ENCODE measurements at regions not wholly inside any gene's neighbourhood (a gene's known extent, or its start where the extent isn't known, plus 50 kb on each side); places are given as distances from the start of the nearest gene placed in this dataset.

DNA sequence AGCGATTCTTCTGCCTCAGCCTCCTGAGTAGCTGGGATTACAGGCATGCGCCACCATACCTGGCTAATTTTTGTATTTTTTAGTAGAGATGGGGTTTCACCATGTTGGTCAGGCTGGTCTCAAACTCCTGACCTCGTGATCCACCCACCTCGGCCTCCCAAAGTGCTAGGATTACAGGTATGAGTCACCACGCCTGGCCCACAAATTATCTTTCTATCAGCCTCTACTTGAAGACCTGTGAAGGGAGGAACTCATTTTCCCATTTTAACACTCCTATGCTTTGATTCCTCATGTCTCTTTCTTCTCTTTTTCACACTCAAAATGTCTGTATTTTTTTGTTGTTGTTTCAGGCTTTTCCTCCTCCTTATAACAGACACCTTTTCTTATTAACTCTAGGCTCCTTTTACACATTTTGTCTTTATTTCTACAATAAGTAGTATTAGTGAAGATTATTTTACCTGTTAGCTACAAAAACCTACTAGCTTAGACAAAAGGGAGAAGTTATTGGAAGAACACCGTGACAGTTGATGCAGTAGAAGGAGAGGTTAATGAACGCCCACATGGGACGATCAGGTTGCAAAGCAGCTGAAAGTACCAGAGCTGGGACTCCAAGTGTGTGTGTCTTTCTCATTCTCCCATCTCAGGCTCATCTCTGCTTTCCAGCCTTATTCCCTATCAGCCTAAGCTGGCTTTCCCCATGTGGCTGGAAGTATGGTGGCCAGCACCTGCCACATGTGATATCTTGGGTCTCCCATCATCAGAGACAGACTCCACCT is 97.6 kb upstream of the AGAP1 start:
- H3K4me1 ChIP-seq (ENCODE audit: control insufficient read depth, insufficient read depth, low read length): no peaks in the 10 kb centered on the region
- H3K9ac ChIP-seq (ENCODE audit: low read length in 2 of 2): no peak overlapping the region
- no peak overlapping the region for H3K27ac ChIP-seq (ENCODE audit: low read length)
- peaks cover 1 to 2% of the 10 kb centered on the region in 2 donors for H3K27me3 ChIP-seq (ENCODE audit: control insufficient read depth in 1 of 2, insufficient read depth in 2 of 2, low read length in 2 of 2)
- H3K4me3 ChIP-seq (ENCODE audit: low read length in 2 of 2): no peak overlapping the region
- H3K36me3 ChIP-seq (ENCODE audit: control insufficient read depth in 2 of 2, insufficient read depth in 2 of 2, low read length in 2 of 2): no peaks in the 10 kb centered on the region
- H3K9me3 ChIP-seq (ENCODE audit: control insufficient read depth in 2 of 2, low read length in 2 of 2): no peaks in the 10 kb centered on the region

- Histone ChIP-seq H3K4me1 (ENCODE audit: control insufficient read depth, insufficient read depth, low read length) (no peaks in the 10 kb centered on the region), H3K9me3 (ENCODE audit: control insufficient read depth in 2 of 2, low read length in 2 of 2) (no peaks in the 10 kb centered on the region), H3K27me3 (ENCODE audit: control insufficient read depth in 1 of 2, insufficient read depth in 2 of 2, low read length in 2 of 2) (no peaks in the 10 kb centered on the region), H3K36me3 (ENCODE audit: control insufficient read depth in 2 of 2, insufficient read depth in 2 of 2, low read length in 2 of 2) (no peaks in the 10 kb centered on the region), H3K9ac (ENCODE audit: low read length in 2 of 2) (no peak overlapping the region), H3K4me3 (ENCODE audit: low read length in 2 of 2) (no peak overlapping the region), H3K27ac (ENCODE audit: low read length) (no peak overlapping the region)
These were observed 95.5 kb upstream of the AGAP1 start for GRCh38 chr2:235398321-235398720.

GRCh38 chr2:235399895-235400294 is 93.9 kb upstream of the AGAP1 start:
- H3K4me3 ChIP-seq (ENCODE audit: low read length in 2 of 2): no peak overlapping the region
- no peaks in the 10 kb centered on the region for H3K27me3 ChIP-seq (ENCODE audit: control insufficient read depth in 1 of 2, insufficient read depth in 2 of 2, low read length in 2 of 2)
- H3K27ac ChIP-seq (ENCODE audit: low read length): no peak overlapping the region
- no peaks in the 10 kb centered on the region for H3K4me1 ChIP-seq (ENCODE audit: control insufficient read depth, insufficient read depth, low read length)
- H3K9ac ChIP-seq (ENCODE audit: low read length in 2 of 2): no peak overlapping the region
- H3K9me3 ChIP-seq (ENCODE audit: control insufficient read depth in 2 of 2, low read length in 2 of 2): no peaks in the 10 kb centered on the region
- H3K36me3 ChIP-seq (ENCODE audit: control insufficient read depth in 2 of 2, insufficient read depth in 2 of 2, low read length in 2 of 2): no peaks in the 10 kb centered on the region

GRCh38 chr2:235402422-235402821 is 91.4 kb upstream of the AGAP1 start:
- Histone ChIP-seq H3K9me3 (ENCODE audit: control insufficient read depth in 2 of 2, low read length in 2 of 2) (no peaks in the 10 kb centered on the region), H3K27me3 (ENCODE audit: control insufficient read depth in 1 of 2, insufficient read depth in 2 of 2, low read length in 2 of 2) (no peaks in the 10 kb centered on the region), H3K4me1 (ENCODE audit: control insufficient read depth, insufficient read depth, low read length) (no peaks in the 10 kb centered on the region), H3K27ac (ENCODE audit: low read length) (no peak overlapping the region), H3K4me3 (ENCODE audit: low read length in 2 of 2) (no peak overlapping the region), H3K36me3 (ENCODE audit: control insufficient read depth in 2 of 2, insufficient read depth in 2 of 2, low read length in 2 of 2) (no peaks in the 10 kb centered on the region), H3K9ac (ENCODE audit: low read length in 2 of 2) (no peak overlapping the region)

GRCh38 chr2:235405612-235406361 is 88.1 kb upstream of the AGAP1 start:
- no peak overlapping the region for H3K9ac ChIP-seq (ENCODE audit: low read length in 2 of 2)
- H3K4me3 ChIP-seq (ENCODE audit: low read length in 2 of 2): no peak overlapping the region
- no peaks in the 10 kb centered on the region for H3K4me1 ChIP-seq (ENCODE audit: control insufficient read depth, insufficient read depth, low read length)
- no peaks in the 10 kb centered on the region for H3K9me3 ChIP-seq (ENCODE audit: control insufficient read depth in 2 of 2, low read length in 2 of 2)
- H3K27ac ChIP-seq (ENCODE audit: low read length): no peak overlapping the region
- H3K36me3 ChIP-seq (ENCODE audit: control insufficient read depth in 2 of 2, insufficient read depth in 2 of 2, low read length in 2 of 2): no peaks in the 10 kb centered on the region
- no peaks in the 10 kb centered on the region for H3K27me3 ChIP-seq (ENCODE audit: control insufficient read depth in 1 of 2, insufficient read depth in 2 of 2, low read length in 2 of 2)

DNA sequence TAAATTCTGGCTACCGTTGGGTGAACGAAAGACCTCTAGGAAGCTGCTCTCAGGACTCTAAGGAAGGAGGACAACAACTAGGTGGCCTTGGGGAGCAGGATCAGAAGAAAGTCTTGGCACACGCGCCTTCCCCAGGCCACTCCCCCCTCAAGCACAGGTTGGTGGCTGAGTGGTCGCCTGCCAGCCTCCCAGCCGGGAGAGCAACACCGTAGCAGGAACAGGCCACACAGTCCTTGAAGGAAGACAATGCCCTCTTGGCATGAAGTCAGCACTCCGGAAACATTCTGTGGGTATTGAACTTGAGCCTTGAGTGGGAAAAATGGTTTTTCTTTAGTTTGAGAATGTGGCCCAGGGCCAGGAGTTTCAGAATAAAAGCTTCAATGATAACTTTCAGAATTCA is 87.4 kb upstream of the AGAP1 start:
- Histone ChIP-seq H3K27me3 (ENCODE audit: control insufficient read depth in 1 of 2, insufficient read depth in 2 of 2, low read length in 2 of 2) (no peaks in the 10 kb centered on the region), H3K9ac (ENCODE audit: low read length in 2 of 2) (no peak overlapping the region), H3K4me1 (ENCODE audit: control insufficient read depth, insufficient read depth, low read length) (no peaks in the 10 kb centered on the region), H3K9me3 (ENCODE audit: control insufficient read depth in 2 of 2, low read length in 2 of 2) (no peaks in the 10 kb centered on the region), H3K27ac (ENCODE audit: low read length) (no peak overlapping the region), H3K4me3 (ENCODE audit: low read length in 2 of 2) (no peak overlapping the region), H3K36me3 (ENCODE audit: control insufficient read depth in 2 of 2, insufficient read depth in 2 of 2, low read length in 2 of 2) (no peaks in the 10 kb centered on the region)

DNA sequence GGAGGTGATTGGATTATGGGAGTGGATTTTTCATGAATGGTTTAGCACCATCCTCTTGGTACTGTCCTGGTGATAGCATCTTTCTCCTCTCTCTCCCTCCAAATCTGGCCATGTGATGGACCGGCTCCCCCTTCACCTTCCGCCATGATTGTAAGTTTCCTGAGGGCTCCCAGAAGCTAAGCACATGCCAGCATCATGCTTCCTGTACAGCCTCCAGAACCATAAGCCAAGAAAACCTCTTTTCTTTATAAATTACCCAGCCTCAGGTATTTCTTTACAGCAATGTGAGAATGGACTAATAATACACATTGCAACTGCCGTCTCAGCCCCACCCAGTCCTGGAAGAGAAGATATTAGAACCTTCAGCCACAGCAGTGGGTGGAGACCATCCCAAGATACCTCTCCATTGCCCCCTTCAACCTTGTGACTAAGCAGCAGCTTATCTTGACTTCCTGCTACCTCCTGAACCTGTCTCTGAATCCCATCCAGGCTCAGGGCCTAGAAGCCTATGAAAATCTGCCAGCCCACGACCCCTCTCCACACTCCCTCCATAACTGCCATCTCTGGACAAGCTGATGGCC is 81.8 kb upstream of the AGAP1 start:
- Histone ChIP-seq H3K9me3 (ENCODE audit: control insufficient read depth in 2 of 2, low read length in 2 of 2) (no peaks in the 10 kb centered on the region), H3K4me1 (ENCODE audit: control insufficient read depth, insufficient read depth, low read length) (no peaks in the 10 kb centered on the region)

DNA sequence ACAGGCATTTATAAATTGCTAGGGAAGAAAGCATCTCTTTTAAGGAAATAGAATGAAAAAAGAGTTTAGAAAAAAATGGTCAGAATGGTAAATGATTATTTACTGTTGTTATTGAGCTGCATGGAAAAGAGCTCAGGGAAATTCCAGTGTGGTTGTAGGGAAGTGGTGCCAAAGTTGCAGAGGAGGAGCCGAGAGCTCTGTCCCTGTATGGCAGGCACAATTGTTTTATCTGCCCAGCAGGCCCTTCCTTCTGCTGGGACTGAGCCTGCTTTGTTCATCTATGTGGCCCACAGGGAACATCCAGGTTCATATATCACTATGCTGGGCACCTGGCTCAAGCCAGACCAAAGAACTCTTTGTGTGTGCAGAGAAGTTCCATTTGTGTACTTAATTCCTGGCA is 80.8 kb upstream of the AGAP1 start:
- H3K27me3 ChIP-seq (ENCODE audit: control insufficient read depth in 1 of 2, insufficient read depth in 2 of 2, low read length in 2 of 2): no peaks in the 10 kb centered on the region
- no peak overlapping the region for H3K4me3 ChIP-seq (ENCODE audit: low read length in 2 of 2)
- H3K36me3 ChIP-seq (ENCODE audit: control insufficient read depth in 2 of 2, insufficient read depth in 2 of 2, low read length in 2 of 2): no peaks in the 10 kb centered on the region
- no peaks in the 10 kb centered on the region for H3K9me3 ChIP-seq (ENCODE audit: control insufficient read depth in 2 of 2, low read length in 2 of 2)
- no peak overlapping the region for H3K27ac ChIP-seq (ENCODE audit: low read length)
- H3K9ac ChIP-seq (ENCODE audit: low read length in 2 of 2): no peak overlapping the region
- H3K4me1 ChIP-seq (ENCODE audit: control insufficient read depth, insufficient read depth, low read length): no peaks in the 10 kb centered on the region

More for the DNA sequence above, 81.8 kb upstream of the AGAP1 start:
- no peaks in the 10 kb centered on the region for H3K36me3 ChIP-seq (ENCODE audit: control insufficient read depth in 2 of 2, insufficient read depth in 2 of 2, low read length in 2 of 2)
- H3K27me3 ChIP-seq (ENCODE audit: control insufficient read depth in 1 of 2, insufficient read depth in 2 of 2, low read length in 2 of 2): no peaks in the 10 kb centered on the region
- no peak overlapping the region for H3K9ac ChIP-seq (ENCODE audit: low read length in 2 of 2)
- H3K4me3 ChIP-seq (ENCODE audit: low read length in 2 of 2): no peak overlapping the region
- H3K27ac ChIP-seq (ENCODE audit: low read length): no peak overlapping the region

GRCh38 chr2:235414422-235414821 is 79.4 kb upstream of the AGAP1 start:
- Histone ChIP-seq H3K4me1 (ENCODE audit: control insufficient read depth, insufficient read depth, low read length) (no peaks in the 10 kb centered on the region), H3K4me3 (ENCODE audit: low read length in 2 of 2) (no peak overlapping the region), H3K27me3 (ENCODE audit: control insufficient read depth in 1 of 2, insufficient read depth in 2 of 2, low read length in 2 of 2) (no peaks in the 10 kb centered on the region), H3K36me3 (ENCODE audit: control insufficient read depth in 2 of 2, insufficient read depth in 2 of 2, low read length in 2 of 2) (no peaks in the 10 kb centered on the region), H3K9ac (ENCODE audit: low read length in 2 of 2) (no peak overlapping the region), H3K9me3 (ENCODE audit: control insufficient read depth in 2 of 2, low read length in 2 of 2) (no peaks in the 10 kb centered on the region), H3K27ac (ENCODE audit: low read length) (no peak overlapping the region)

DNA sequence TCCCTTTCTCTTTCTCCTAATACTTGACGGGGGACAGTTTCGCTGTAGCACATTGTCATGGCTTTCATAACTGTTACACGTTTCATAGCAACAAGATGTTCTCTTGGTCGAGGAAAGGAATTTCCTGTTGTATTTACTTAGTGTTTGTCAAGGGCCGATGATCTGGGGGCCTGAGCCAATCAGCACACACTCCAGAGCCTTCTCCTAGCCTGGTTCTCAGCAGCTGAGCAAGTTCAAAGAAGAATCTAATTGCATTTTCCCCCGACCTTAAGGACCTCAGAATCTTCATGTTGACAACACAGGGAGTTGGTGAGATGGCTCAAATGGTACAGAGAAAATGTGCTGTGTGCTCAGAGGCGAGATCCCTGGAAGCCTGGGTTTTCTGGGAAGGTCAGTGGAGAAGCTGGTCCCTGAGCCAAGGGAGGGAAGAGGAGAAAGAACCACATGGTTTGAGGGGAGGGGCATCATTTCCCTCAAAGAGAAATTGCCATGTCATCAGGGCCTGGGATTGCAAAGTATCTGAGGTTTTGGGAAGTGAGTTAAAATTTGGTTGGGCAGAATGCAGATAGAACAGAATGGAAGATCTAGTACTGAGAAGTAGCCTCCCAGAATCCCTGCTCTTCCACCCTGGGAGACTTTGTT is 76.9 kb upstream of the AGAP1 start:
- no peaks in the 10 kb centered on the region for H3K36me3 ChIP-seq (ENCODE audit: control insufficient read depth in 2 of 2, insufficient read depth in 2 of 2, low read length in 2 of 2)
- H3K9me3 ChIP-seq (ENCODE audit: control insufficient read depth in 2 of 2, low read length in 2 of 2): no peaks in the 10 kb centered on the region
- H3K4me3 ChIP-seq (ENCODE audit: low read length in 2 of 2): no peak overlapping the region
- no peak overlapping the region for H3K27ac ChIP-seq (ENCODE audit: low read length)
- H3K27me3 ChIP-seq (ENCODE audit: control insufficient read depth in 1 of 2, insufficient read depth in 2 of 2, low read length in 2 of 2): no peaks in the 10 kb centered on the region
- H3K4me1 ChIP-seq (ENCODE audit: control insufficient read depth, insufficient read depth, low read length): no peaks in the 10 kb centered on the region
- no peak overlapping the region for H3K9ac ChIP-seq (ENCODE audit: low read length in 2 of 2)
